RCC 7860 (cell line): ENCODE measurements at regions not wholly inside any gene's neighbourhood (a gene's known extent, or its start where the extent isn't known, plus 50 kb on each side); places are given as distances from the start of the nearest gene placed in this dataset.

Experiments
- DNase-seq: peaks from one replicate; pipeline ENCODE4 v3.0.0-alpha.2; 2015; ENCODE audit warnings: low spot score
- FAIRE-seq: peaks from 2 replicates; lab custom pipeline; 2012; peaks lifted over from hg19 to GRCh38; lab: Jason Lieb, UNC

DNA sequence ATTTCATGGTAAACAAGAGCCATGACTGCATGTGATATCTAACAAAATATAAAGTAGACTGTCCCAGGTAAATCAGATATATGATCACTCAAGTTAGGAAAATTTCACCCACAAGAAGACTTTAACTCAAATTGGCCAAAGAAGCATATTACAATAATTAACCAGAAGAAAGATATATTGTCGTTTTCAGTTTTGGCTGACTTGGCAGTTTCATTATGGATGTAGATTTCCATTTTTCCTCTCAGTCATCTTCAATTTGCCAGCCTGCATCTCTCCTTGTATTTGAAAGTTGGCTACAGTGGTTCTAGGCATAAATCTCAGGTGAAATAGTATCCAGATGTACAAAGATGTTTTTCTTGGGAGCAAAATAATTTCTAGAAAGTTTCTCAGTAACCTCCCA lies 761.6 kb downstream of the LRFN5 start:
- no peak for DNase-seq
- FAIRE-seq, result no peak

DNA sequence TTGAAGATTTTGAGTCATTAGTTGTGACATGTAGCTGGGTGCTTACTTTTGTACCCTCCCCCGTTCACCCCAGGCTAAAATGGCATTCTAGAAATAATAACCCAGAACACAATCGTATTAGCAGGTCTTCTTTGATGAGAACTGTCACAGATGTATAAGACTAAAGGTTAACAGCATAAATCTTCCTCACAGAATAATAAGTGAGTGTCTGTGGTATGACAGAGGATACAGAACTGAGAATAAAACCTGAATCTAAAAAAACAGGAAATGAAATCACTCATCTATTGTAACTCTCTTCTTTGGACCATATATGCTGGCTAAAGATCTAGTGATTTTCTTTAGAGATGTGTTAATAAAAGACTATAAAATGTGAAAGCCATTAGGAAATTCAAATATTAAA lies 746.6 kb downstream of the LRFN5 start:
- FAIRE-seq, result no peak
- no peak for DNase-seq

DNA sequence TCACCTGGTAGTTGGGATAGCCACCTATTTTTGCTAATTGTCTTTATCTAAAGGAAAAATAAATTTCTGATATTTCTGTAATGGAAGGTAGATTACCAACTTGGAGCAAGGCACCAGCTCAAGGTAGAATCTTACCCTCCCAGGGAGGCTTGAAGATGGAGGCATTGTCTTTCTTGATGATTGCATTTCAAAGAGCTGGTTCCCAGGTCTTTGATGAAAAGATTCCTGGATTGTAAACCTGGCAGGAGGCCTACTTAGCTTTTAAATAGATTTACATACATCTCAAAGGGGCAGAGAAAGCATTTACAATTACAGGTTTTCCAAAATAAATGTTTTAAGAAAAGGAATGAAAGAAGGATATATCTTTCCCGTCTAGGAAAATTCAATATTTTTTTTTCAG lies 729.2 kb downstream of the LRFN5 start:
- DNase-seq, result no peak
- no peak for FAIRE-seq

DNA sequence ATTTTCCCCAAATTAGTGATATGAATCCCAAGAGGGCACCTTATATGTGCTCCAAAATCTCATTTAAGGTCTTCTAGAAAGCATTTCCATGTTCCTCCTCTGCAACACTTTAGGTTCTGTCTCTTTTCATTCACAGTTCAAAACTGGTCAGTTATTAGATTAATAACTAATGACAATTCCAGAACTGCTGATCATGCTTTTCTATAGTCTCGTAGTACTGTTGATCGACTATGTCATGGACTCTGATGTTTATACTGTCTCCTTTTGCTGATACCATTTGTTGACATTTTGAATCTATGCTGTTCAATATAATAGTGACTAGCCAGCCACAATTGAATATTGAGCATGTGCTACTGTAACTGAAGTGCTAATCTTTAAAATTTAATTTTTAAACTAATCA lies 728.3 kb downstream of the LRFN5 start:
- FAIRE-seq, result no peak
- no peak for DNase-seq

DNA sequence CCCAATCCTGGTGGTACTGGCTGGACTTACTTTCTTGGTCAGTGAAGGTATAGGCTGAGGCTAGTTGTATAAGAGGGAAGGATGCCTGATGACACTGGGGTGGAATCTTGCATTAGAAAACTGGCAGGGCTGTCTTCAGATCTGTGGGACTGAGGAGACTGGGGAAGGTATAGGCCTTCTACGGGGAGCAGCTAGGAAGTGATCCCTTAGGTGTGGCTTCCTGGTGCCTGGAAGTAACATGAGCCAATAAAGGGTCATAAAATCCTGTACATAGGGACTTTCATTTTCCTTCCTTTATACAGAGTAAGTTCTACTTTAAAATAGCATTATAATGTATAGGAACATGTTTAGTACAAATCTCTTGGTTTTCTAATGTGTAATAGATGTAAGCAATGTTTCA lies 716.8 kb downstream of the LRFN5 start:
- FAIRE-seq (no peak), DNase-seq (no peak)

DNA sequence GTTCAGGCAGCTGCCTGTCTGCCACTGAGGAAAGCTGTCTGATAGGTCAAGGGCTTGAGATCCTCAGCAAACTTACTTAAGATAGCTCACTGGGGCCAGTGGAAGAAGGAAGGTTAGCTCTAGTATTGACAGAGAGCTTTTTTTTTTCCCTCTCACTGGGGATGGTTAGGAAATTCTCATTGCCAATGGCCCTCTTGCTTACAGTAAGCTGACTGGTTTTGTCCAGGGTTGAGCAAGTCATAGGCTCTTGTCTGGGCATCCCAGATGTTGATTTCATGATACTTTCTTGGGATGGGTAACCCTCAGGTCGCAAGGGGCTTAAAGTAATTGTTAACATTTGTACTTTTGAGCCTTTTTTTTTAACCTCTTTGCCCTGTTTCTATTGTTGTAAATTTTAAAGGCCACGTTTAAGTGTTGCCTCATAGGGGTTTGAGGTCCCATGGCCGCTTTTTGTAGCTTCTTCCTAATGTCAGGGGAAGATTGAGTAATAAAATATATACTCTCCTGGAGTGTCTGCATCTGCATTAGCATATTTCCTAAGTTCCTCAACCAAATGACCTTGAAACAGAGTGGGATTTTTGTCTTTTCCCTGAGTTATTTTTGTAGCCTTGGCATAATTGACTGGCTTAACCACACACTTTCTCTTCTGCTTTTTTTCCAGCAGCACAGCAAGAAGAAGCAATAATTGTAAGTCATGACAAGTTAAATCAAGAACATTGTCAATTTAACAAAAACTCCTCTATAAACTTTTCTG lies 716.0 kb downstream of the LRFN5 start:
- no peak for DNase-seq

DNA sequence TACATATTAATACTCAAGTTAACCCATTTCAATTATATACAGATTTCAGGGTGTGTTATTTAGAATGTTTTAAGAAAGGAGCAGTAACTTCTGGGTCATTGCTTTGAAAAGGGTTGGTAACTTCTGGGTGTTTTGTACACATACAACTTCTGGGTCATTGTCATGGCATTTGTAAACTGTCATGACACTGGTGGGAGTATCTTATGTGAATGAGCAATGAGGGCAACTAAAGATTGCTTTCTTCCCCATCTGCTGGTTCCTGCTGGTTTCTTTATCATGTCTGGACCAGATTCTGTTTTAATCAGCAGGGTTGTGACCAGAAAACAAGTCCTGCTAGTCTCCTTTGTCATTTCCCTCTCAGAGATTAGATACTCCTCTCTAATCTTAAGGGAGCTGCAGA lies 713.3 kb downstream of the LRFN5 start:
- FAIRE-seq (no peak), DNase-seq (no peak)

More for the DNA sequence above, 716.0 kb downstream of the LRFN5 start:
- no peak for FAIRE-seq

DNA sequence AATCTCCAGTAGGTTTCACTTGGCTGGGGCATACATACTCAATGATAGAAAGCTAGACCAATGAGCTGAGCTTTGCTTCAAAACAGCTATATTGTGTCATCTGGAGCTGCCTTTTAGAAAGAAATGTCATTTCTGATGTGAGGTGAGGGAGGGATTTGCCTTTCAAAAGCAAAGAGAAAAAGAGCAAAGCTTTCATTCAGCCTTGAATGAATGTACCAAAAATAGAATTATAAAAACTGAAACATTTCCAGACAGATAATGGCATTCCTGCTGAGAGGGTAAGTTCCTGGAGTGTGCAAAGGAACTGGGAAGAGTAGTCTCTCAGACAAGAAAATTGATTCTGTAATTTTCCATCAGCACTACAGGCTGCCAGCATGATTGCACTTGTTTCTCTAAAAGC lies 710.0 kb downstream of the LRFN5 start:
- FAIRE-seq, result no peak
- no peak for DNase-seq

DNA sequence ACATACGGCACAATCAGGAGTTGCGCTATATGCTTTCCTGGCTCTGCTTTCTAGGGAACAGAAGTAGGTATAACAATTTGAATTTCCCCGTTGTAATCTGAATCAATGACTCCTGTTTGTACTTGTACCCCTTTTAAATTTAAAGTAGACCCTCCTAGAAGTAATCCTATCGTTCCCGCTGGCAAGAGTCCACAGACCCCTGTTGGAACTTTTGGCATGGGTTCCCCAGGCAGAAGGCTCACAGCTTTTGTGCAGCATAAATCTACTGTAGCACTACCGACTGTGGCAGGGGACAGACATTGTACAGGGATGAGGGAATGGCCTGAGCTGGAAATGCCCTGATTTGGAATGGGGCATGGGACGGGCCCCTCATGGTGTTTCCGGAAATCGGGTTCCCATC lies 705.2 kb downstream of the LRFN5 start:
- FAIRE-seq, result no peak

DNA sequence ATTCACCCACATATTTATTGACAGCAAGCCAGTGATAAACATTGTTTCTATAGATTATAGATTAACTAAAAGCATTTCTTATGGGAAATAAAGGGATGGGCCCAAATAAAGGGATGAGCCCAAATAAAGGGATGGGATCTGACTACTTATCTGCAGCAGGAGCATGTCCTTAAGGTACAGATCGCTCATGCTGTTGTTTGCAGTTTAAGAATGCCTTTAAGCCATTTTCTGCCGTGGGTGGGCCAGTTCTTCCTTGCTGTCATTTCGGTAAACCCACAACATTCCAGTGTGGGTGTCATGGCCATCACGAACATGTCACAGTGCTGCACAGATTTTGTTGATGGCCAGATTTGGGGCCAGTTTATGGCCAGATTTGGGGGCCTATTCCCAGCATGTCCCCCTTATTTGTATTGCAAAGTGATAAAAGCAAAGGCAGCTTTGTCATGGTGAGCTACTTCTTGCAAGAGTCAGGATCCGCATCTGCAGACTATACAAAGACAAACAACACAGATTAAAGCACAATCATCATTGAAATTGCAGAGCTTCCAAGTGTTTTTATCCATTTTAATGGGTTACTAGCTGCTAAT lies 700.7 kb downstream of the LRFN5 start:
- FAIRE-seq (no peak), DNase-seq (no peak)

More for the DNA sequence above, 705.2 kb downstream of the LRFN5 start:
- no peak for DNase-seq

DNA sequence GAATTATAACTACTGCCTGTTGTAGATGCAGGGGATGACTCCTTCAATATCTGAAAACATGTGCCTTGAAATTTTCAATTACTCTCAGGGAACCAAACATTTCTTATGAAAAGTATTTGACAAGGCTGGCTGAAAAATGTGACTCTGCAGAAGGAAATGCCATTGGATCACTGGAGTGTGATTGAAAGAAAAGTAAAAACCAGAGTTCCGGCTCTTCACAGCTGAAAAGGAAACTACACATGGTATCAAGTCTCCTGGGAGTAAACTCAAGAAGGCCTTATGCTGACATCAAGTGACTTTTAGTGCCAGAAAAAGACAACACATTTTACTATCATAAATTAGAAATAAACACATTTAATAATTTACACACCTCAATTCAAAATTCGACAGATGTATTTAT lies 693.0 kb downstream of the LRFN5 start:
- no peak for FAIRE-seq

DNA sequence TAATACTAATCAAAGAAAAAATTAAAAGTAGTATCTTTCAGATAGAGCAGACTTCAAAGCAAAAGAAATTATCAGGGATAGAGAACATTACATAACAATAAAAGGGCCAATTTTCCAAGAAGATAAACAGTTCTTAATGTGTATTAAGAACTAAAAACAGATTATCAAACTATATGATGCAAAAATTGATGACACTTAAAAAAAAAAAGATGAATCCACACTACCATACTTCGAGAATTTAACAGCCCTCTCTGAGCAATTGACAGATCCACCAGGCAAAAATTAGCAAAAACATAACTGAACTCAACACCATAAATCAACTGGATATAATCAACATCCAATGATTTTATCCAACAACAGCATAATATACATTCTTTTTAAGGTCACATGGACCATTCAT lies 686.5 kb downstream of the LRFN5 start:
- DNase-seq (no peak), FAIRE-seq (no peak)

More for the DNA sequence above, 693.0 kb downstream of the LRFN5 start:
- no peak for DNase-seq

DNA sequence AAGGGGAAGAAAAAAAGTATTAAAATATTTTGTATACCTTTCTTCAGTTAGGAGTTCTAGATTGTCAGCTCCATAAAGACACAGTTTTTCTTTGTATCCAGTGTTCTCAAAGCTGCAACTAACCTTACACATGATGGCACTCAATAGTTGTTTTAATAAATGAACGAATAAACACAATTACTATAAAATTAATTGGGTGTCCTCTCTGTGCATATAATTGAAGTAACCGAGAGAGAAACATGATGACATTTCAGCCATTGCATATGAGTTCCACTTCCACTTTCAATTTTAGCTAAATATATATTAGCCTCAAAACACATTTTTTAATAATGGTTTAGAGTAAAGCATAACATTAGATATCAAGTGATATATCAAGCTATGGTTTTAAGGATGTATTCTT lies 671.2 kb downstream of the LRFN5 start:
- no peak for DNase-seq
- FAIRE-seq, result no peak

DNA sequence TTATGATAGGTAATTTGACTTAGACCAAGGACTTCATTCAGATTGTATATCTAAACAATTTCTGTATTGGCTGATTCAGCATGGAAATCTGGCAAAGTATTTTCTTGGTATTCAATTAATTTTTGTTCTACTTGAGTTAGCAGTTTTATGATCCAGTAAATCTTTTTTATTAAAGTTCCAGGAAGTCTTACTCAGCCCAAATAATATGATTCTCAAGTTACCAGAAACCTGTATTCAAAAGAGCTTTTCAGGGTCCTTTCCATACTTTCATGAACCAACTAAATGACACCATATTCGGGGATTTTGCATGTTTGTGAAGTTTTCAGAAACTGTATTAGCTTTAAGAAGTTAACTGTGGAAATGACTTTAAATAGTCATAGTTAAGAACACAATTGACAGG lies 662.6 kb downstream of the LRFN5 start:
- DNase-seq, result no peak
- no peak for FAIRE-seq

DNA sequence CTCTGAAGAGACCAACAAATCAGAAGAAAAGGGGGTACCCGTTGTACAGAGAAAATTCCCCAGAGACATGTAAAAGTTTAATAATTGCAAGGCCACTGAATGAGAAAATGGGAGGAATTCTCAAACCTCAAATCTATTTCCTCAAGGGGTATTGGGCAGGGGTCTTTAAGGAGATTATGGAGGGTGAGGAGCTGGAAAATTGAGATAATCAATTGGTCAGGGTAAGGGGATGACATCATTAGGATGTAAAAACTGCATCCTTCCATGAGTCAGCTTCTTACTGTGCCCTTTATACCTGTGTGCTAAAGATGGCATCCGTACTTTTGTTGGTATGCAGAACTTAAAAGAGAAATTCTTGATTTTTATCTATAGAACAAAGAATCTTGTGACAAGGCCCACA lies 641.5 kb downstream of the LRFN5 start:
- FAIRE-seq (no peak), DNase-seq (no peak)

DNA sequence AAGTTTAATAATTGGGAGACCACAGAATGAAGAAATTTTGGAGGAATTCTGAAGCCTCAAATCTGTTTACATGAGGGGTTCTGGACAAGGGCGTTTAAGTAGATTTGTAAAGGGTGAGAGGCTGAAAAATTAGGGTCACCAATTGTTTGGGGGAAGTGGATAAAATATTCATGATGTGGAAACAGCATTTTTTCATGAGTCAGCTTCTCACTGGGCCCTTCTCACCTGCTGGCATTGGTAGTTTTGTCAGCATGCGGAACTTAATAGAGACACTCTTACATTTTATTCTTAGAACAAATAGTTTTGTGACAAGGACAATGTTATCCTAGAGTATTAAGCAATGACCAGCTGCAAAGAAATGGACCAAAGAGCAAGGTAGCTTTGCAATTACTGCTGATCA lies 634.4 kb downstream of the LRFN5 start:
- DNase-seq (no peak), FAIRE-seq (no peak)

DNA sequence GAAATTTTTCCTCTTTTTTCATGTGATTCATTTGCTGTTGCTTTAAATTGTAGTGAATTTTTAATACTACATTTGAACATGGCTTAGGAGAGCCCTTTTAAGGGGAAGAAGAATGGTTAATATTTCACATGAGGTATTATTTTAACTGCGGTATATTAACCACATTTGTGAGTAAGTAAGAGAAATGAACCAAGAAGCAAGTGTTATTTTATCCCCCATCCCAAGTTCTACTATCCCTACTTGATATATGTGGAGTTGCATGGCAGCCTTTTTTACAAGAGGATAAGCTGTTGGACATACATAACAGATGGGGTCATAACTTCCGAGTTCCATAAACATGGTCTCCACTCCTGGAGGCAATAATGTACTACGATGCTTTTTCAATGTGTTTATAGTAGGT lies 623.3 kb downstream of the LRFN5 start:
- DNase-seq (peak; percentile 24), FAIRE-seq (peak; percentile 69)

DNA sequence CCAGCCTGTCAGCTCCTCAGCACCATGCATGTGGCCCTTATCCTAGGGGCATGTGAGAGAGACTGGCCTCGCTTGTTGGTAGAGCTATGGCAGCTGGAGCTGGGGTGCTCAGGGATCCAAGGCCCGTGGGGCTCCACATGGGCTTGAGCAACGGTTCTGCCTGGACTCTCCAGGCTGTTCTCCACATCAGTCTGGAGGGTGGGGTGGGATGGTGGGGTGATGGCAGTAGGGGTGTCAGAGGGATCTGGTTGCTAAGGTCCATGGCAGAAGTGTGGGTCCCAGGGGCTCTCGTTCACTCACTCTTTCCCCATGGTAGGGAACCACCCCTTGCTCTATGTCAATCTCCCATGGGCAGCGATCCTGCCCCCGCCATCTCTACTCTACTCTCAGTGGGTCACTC lies 622.6 kb downstream of the LRFN5 start:
- no peak for DNase-seq
- no peak for FAIRE-seq

DNA sequence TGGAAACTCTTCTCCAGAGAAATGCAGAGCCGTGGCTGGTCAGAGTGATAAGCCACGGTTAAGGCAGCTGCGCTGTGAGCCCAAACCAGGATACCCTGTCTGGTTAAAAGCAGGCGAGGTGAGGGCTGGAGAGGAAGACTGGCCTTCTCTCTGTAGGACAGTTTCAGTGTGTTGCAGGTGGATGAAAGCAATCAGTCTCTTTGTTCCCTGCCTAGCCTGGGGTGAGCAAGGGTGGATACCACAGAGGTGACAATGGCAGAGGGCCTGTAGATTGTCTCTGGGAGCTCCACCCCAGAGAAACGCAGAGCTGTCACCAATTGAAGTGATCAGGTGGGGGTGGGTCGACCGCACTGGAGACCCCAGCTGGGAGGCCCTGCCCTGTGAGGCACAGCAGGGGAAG lies 621.9 kb downstream of the LRFN5 start:
- FAIRE-seq, result no peak
- no peak for DNase-seq

DNA sequence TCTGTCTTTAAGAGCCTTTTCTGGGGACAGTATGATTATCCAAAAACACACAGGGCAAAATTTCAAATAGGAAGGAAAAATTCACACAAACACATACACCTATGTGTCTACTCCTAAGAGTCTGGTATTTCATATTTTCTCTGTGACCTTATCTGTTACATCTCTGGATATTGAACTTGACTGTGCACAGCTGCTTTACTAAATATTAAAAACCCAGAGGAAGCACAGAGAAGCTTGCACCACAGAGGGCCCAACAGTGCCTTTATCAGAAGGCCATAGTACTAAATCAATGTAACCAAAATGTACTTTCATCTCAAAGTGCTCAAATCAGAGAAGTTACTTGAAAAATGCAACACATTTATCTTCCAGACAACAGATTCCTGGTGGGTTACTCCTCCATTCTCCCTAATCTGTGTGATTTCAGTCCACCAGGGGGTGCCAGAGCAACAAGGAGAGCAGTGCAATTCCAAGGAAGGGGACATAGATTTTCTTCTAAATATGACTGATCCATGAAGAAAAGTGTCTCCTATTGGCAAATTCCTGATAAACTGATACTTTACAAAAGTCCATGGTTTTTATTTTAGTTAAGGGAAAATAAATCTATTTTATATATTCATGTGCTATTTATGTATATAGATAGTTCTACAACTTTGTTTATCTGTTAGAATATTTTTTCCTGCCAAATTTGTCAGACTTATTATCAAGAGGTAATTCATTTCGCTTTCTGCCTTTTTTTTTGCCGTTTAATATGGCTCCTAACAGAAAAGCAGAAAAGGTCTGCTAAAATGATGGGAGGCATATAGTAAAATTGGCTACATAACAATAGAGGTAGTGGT lies 617.6 kb downstream of the LRFN5 start:
- DNase-seq (peak; percentile 18), FAIRE-seq (peak; percentile 60)

DNA sequence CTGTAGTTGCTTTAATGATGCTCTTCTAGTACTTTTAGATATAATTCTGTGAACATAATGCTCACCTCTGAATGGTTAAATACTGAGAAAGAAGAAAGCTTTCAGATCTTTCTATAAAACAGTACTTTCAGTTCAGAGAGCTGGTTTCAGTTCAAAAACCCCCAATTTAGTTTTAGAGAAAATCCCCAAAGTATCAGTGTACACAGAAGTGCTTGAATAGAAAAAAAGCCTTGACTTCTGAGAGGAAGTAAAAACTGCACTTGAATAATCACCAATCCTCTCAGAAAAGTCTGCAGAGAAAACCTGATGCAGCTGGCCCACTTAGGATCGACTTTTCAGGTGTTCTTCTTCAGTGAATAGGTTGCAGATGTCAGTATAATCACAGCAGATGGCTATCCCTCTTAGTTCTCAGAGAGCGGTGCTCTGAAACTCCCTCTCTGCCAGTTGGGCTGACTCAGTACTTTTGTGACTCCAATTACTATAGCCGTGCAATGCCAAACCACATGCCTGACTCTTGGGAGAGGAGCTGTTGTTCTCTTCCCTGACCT lies 616.3 kb downstream of the LRFN5 start:
- DNase-seq, result peak; percentile 53
- peak; percentile 61 for FAIRE-seq
